ENCODE measurements at regions not wholly inside any gene's neighbourhood (a gene's known extent, or its start where the extent isn't known, plus 50 kb on each side); places are given as distances from the start of the nearest gene placed in this dataset.

DNA sequence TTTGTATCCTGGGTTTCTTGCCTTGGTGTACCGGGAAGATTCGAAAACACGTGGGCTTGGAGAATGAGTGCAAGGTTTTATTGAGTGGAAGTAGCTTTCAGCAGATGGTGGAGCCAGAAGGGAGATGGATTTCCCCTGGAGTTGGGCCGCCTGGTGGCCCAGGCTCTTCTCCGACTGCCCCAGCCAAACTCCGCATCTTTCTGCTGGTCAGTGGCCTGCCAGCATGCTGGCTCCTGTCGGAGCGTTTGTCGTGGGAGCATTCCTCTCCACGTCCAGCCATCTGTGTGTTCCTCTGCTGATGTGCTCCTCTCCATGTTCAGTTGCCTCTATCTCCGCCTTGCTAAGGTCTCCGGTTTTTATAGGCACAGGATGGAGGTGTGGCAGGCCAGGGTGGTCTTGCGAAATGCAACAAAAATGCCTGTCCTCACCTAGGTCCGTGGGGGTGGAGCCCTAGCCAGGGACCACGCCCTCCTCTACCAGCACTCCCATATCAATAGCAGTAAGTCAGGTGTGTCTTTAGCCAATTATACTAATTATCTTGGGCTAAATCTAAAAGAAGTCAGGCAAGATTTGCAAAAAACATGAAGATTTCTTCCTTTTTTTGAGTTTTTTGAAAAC lies 745.8 kb upstream of the AMOT start:
- no peak overlapping the region for H3K23ac ChIP-seq (ENCODE audit: low read length in 2 of 2)
- H3K9ac ChIP-seq (ENCODE audit: low read length), result no peak overlapping the region
- H3K18ac ChIP-seq (ENCODE audit: low read depth in 1 of 2, low read length in 2 of 2), result no peak overlapping the region
- H4K8ac ChIP-seq (ENCODE audit: low read length), result no peak overlapping the region
- no peak overlapping the region for H2BK15ac ChIP-seq (ENCODE audit: low read depth, poor library complexity, severe bottlenecking)
- no peak for DNase-seq
- H2AK5ac ChIP-seq (ENCODE audit: low read length, severe bottlenecking), result no peak overlapping the region
- H3K27ac ChIP-seq (ENCODE audit: low read length, poor library complexity, severe bottlenecking), result no peak overlapping the region
- H3K79me1 ChIP-seq (replicated peaks; ENCODE audit: low read length, poor library complexity, severe bottlenecking), result no peaks in the 10 kb centered on the region
- no peak overlapping the region for H3K4me3 ChIP-seq (ENCODE audit: insufficient read depth in 1 of 2, low read depth in 1 of 2, low read length in 2 of 2)
- no peak overlapping the region for H2BK12ac ChIP-seq (ENCODE audit: low read length in 2 of 2)
- H3K9me3 ChIP-seq (ENCODE audit: control insufficient read depth, low read length), result peaks cover 10% of the 10 kb centered on the region
- WGBS, result 100% methylated on average over 7 of the region's 15 CpGs
- no peak overlapping the region for H3K14ac ChIP-seq (ENCODE audit: low read length in 2 of 2)
- H2BK120ac ChIP-seq (ENCODE audit: low read depth, low read length), result no peak overlapping the region
- no peaks in the 10 kb centered on the region for H3K27me3 ChIP-seq (ENCODE audit: control insufficient read depth in 1 of 2, insufficient read depth in 1 of 2, low read length in 2 of 2)
- H3K4me1 ChIP-seq (ENCODE audit: control insufficient read depth, insufficient read depth, low read depth, low read length), result no peaks in the 10 kb centered on the region
- no peak overlapping the region for H2BK5ac ChIP-seq (ENCODE audit: low read depth, low read length, poor library complexity, severe bottlenecking)
- H3K4me2 ChIP-seq (ENCODE audit: low read length, poor library complexity, severe bottlenecking), result no peak overlapping the region
- no peak overlapping the region for H2AFZ ChIP-seq (ENCODE audit: low read depth, low read length)
- H3K36me3 ChIP-seq (ENCODE audit: control insufficient read depth in 1 of 2, insufficient read depth in 2 of 2, low read depth in 1 of 2, low read length in 2 of 2), result no peaks in the 10 kb centered on the region
- H4K91ac ChIP-seq (ENCODE audit: low read length), result no peak overlapping the region
- no peak overlapping the region for H3K4ac ChIP-seq (ENCODE audit: low read depth in 1 of 2, low read length in 2 of 2)

DNA sequence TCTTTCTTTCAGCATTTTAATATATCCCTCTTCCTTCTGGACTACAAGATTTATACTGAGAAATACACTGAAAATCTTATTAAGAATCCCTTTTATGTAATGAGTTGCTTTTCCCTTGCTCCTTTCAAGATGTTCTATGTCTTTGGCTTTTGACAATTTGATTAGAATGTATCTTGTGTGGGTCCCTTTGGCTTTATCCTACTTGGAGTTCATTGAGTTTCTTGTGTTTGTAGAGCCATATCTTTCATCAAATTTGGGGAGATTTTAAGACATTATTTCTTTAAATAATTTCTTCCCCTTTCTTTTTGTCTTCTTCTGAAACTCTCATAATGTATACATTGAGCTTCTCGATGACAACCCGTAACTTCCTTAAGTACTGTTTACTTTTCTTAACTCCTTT lies 739.9 kb upstream of the AMOT start:
- Histone ChIP-seq H3K14ac (ENCODE audit: low read length in 2 of 2) (no peak overlapping the region), H2AK5ac (ENCODE audit: low read length, severe bottlenecking) (no peak overlapping the region), H3K18ac (ENCODE audit: low read depth in 1 of 2, low read length in 2 of 2) (no peak overlapping the region), H4K8ac (ENCODE audit: low read length) (no peak overlapping the region), H3K27me3 (ENCODE audit: control insufficient read depth in 1 of 2, insufficient read depth in 1 of 2, low read length in 2 of 2) (no peaks in the 10 kb centered on the region), H3K4ac (ENCODE audit: low read depth in 1 of 2, low read length in 2 of 2) (no peak overlapping the region), H3K36me3 (ENCODE audit: control insufficient read depth in 1 of 2, insufficient read depth in 2 of 2, low read depth in 1 of 2, low read length in 2 of 2) (no peaks in the 10 kb centered on the region), H2BK12ac (ENCODE audit: low read length in 2 of 2) (no peak overlapping the region), H2BK120ac (ENCODE audit: low read depth, low read length) (no peak overlapping the region), H3K9me3 (ENCODE audit: control insufficient read depth, low read length) (peaks cover 33% of the 10 kb centered on the region), H3K9ac (ENCODE audit: low read length) (no peak overlapping the region), H2AFZ (ENCODE audit: low read depth, low read length) (no peak overlapping the region), H3K4me1 (ENCODE audit: control insufficient read depth, insufficient read depth, low read depth, low read length) (no peaks in the 10 kb centered on the region), H3K27ac (ENCODE audit: low read length, poor library complexity, severe bottlenecking) (no peak overlapping the region), H4K91ac (ENCODE audit: low read length) (no peak overlapping the region), H3K79me1 (replicated peaks; ENCODE audit: low read length, poor library complexity, severe bottlenecking) (no peaks in the 10 kb centered on the region), H3K4me2 (ENCODE audit: low read length, poor library complexity, severe bottlenecking) (no peak overlapping the region), H3K23ac (ENCODE audit: low read length in 2 of 2) (no peak overlapping the region), H3K4me3 (ENCODE audit: insufficient read depth in 1 of 2, low read depth in 1 of 2, low read length in 2 of 2) (peak overlapping the region in 1 of 2 experiments; percentile 5), H2BK5ac (ENCODE audit: low read depth, low read length, poor library complexity, severe bottlenecking) (no peak overlapping the region), H2BK15ac (ENCODE audit: low read depth, poor library complexity, severe bottlenecking) (no peak overlapping the region)
- 97% methylated on average over 2 of the region's 2 CpGs for WGBS
- DNase-seq, result no peak

DNA sequence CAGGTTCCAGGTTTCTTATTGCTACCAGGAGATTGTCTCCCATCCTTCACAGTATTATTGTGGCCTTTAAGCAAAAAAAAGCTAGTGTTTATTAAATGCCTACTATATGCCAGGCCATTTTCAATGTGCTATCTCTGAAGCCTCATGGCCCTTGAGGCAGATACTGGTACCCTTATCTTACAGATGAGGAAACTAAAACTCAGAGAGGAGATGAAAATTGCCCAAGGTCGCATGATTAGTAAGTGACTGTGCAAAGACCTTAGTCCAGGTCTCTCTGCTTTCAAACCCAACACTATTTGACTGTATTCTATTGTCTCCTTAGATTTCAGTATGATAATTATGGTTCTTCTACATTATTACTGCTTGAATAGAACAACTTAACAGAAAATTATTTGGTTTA lies 717.9 kb upstream of the AMOT start:
- H2BK15ac ChIP-seq (ENCODE audit: low read depth, poor library complexity, severe bottlenecking), result no peak overlapping the region
- peaks cover 0 to 8% of the 10 kb centered on the region in 2 experiments for H3K27me3 ChIP-seq (ENCODE audit: control insufficient read depth in 1 of 2, insufficient read depth in 1 of 2, low read length in 2 of 2)
- H2BK120ac ChIP-seq (ENCODE audit: low read depth, low read length), result no peak overlapping the region
- no peak overlapping the region for H3K4me3 ChIP-seq (ENCODE audit: insufficient read depth in 1 of 2, low read depth in 1 of 2, low read length in 2 of 2)
- H3K4me1 ChIP-seq (ENCODE audit: control insufficient read depth, insufficient read depth, low read depth, low read length), result no peaks in the 10 kb centered on the region
- H3K27ac ChIP-seq (ENCODE audit: low read length, poor library complexity, severe bottlenecking), result no peak overlapping the region
- no peak overlapping the region for H2AFZ ChIP-seq (ENCODE audit: low read depth, low read length)
- no peaks in the 10 kb centered on the region for H3K79me1 ChIP-seq (replicated peaks; ENCODE audit: low read length, poor library complexity, severe bottlenecking)
- no peak overlapping the region for H2BK5ac ChIP-seq (ENCODE audit: low read depth, low read length, poor library complexity, severe bottlenecking)
- H2BK12ac ChIP-seq (ENCODE audit: low read length in 2 of 2), result no peak overlapping the region
- H4K8ac ChIP-seq (ENCODE audit: low read length), result no peak overlapping the region
- no peak overlapping the region for H3K18ac ChIP-seq (ENCODE audit: low read depth in 1 of 2, low read length in 2 of 2)
- no CpG with 5 or more reads among the region's 1 CpG for WGBS
- H4K91ac ChIP-seq (ENCODE audit: low read length), result no peak overlapping the region
- no peak overlapping the region for H2AK5ac ChIP-seq (ENCODE audit: low read length, severe bottlenecking)
- DNase-seq, result no peak
- no peak overlapping the region for H3K9ac ChIP-seq (ENCODE audit: low read length)
- H3K14ac ChIP-seq (ENCODE audit: low read length in 2 of 2), result no peak overlapping the region
- H3K4me2 ChIP-seq (ENCODE audit: low read length, poor library complexity, severe bottlenecking), result no peak overlapping the region
- no peak overlapping the region for H3K23ac ChIP-seq (ENCODE audit: low read length in 2 of 2)
- H3K9me3 ChIP-seq (ENCODE audit: control insufficient read depth, low read length), result no peaks in the 10 kb centered on the region
- no peak overlapping the region for H3K4ac ChIP-seq (ENCODE audit: low read depth in 1 of 2, low read length in 2 of 2)
- no peaks in the 10 kb centered on the region for H3K36me3 ChIP-seq (ENCODE audit: control insufficient read depth in 1 of 2, insufficient read depth in 2 of 2, low read depth in 1 of 2, low read length in 2 of 2)

DNA sequence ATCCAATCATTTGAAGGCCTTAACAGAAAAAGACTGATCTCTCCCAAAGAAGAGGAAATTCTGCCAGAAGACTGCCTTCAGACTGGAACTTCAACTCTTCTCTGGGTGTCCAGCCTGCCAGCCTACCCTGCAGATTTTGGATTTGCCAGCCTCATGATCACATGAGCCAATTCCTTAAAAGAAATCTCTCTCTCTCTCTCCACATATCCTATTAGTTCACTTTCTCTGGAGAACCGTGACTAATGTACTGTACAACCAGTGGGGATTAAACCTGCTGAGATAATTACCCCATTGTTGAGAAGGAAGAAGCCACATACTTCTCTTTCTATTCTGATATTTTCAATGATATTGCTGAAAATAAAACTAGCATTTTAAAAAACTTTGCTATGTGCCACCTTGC lies 711.3 kb upstream of the AMOT start:
- H2BK15ac ChIP-seq (ENCODE audit: low read depth, poor library complexity, severe bottlenecking), result no peak overlapping the region
- H2BK120ac ChIP-seq (ENCODE audit: low read depth, low read length), result no peak overlapping the region
- H3K4ac ChIP-seq (ENCODE audit: low read depth in 1 of 2, low read length in 2 of 2), result no peak overlapping the region
- no CpG with 5 or more reads among the region's 1 CpG for WGBS
- H3K4me1 ChIP-seq (ENCODE audit: control insufficient read depth, insufficient read depth, low read depth, low read length), result no peaks in the 10 kb centered on the region
- H3K27me3 ChIP-seq (ENCODE audit: control insufficient read depth in 1 of 2, insufficient read depth in 1 of 2, low read length in 2 of 2), result peaks cover 0 to 18% of the 10 kb centered on the region in 2 experiments
- H3K9me3 ChIP-seq (ENCODE audit: control insufficient read depth, low read length), result no peaks in the 10 kb centered on the region
- DNase-seq, result no peak
- no peak overlapping the region for H3K27ac ChIP-seq (ENCODE audit: low read length, poor library complexity, severe bottlenecking)
- H4K8ac ChIP-seq (ENCODE audit: low read length), result no peak overlapping the region
- H3K36me3 ChIP-seq (ENCODE audit: control insufficient read depth in 1 of 2, insufficient read depth in 2 of 2, low read depth in 1 of 2, low read length in 2 of 2), result no peaks in the 10 kb centered on the region
- H3K14ac ChIP-seq (ENCODE audit: low read length in 2 of 2), result no peak overlapping the region
- no peak overlapping the region for H2AK5ac ChIP-seq (ENCODE audit: low read length, severe bottlenecking)
- H3K4me3 ChIP-seq (ENCODE audit: insufficient read depth in 1 of 2, low read depth in 1 of 2, low read length in 2 of 2), result no peak overlapping the region
- no peak overlapping the region for H2BK12ac ChIP-seq (ENCODE audit: low read length in 2 of 2)
- no peak overlapping the region for H3K9ac ChIP-seq (ENCODE audit: low read length)
- H2BK5ac ChIP-seq (ENCODE audit: low read depth, low read length, poor library complexity, severe bottlenecking), result no peak overlapping the region
- no peaks in the 10 kb centered on the region for H3K79me1 ChIP-seq (replicated peaks; ENCODE audit: low read length, poor library complexity, severe bottlenecking)
- no peak overlapping the region for H3K23ac ChIP-seq (ENCODE audit: low read length in 2 of 2)
- H2AFZ ChIP-seq (ENCODE audit: low read depth, low read length), result no peak overlapping the region
- no peak overlapping the region for H3K18ac ChIP-seq (ENCODE audit: low read depth in 1 of 2, low read length in 2 of 2)
- no peak overlapping the region for H4K91ac ChIP-seq (ENCODE audit: low read length)
- no peak overlapping the region for H3K4me2 ChIP-seq (ENCODE audit: low read length, poor library complexity, severe bottlenecking)
